Activated CD4-positive, alpha-beta T cell treated with anti-CD3 and anti-CD28 coated beads, Interleukin-2, amount 50 U/mL, for 24 hours (primary cell): ENCODE measurements at regions not wholly inside any gene's neighbourhood (a gene's known extent, or its start where the extent isn't known, plus 50 kb on each side); places are given as distances from the start of the nearest gene placed in this dataset.

Experiments
- DNase-seq, 2 donors: peaks; one replicate each; pipeline ENCODE4 v3.0.0-alpha.2; 2020; ENCODE audit warnings: low read depth in 1 of 2, low spot score in 1 of 2

DNA sequence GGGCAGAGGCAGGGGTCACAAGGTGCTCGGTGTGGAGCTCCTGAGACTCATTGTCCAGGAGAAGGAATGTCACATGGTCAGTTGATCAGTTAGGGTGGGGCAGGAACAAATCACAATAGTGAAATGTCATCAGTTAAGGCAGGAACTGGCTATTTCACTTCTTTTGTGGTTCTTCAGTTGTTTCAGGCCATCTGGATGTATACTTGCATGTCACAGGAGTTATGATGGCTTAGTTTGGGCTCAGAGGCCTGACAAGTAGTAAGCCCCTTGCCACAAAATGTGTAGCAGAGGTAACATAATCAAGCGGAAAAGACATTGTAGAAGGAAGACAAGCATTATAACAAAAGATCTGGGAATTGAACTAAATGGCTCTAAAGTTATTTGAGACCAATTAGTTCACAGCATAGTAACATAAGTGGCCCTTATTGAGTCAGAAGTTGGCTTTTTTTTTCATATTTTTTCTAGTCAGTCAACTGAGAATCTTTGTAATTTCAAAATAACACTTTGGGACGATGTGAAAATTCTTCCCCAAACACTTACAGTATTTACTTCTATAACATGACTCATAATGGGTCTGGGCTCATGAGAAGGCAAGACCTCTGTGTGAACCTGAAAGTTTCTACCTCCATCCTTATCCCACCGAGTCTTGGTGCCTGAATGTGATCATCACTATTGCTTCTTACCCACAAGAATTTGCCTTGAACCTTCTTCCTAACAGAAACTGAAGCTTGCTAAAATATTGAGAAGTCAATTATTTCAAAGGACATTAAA lies 137.0 kb upstream of the DPT start:
- no peak for DNase-seq

DNA sequence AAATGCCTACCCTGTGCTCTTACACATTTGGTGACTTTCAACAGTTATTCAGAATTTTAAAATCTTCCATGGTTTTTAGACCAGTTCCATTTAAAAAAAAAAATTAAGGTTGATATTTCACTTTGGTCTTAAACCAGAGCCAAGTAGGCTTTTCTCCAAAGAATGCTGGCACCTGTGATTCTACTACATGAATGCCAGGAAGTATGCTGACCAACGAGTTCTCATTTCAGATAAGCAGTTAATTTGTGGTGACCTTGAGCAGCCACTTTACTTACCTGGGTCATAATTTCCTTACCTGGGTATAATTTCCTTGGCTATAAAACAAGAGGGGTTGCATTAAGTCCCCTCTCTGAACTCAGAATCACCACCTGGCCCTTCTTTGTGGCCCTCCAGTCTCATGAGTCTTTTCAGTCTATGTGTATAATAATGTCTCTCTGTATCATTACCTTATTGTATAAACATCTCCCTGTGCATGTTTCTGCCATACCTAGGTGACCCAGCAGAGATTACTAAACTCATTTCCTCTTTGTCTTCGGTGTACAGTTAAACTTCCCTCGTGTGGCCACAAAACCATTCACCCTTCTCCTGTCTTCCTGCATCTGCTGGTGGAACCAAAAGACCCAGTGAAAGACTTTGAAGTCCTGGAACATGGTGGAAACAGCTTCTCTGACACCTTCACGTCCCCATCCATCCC lies 139.1 kb upstream of the DPT start:
- DNase-seq, result no peak

DNA sequence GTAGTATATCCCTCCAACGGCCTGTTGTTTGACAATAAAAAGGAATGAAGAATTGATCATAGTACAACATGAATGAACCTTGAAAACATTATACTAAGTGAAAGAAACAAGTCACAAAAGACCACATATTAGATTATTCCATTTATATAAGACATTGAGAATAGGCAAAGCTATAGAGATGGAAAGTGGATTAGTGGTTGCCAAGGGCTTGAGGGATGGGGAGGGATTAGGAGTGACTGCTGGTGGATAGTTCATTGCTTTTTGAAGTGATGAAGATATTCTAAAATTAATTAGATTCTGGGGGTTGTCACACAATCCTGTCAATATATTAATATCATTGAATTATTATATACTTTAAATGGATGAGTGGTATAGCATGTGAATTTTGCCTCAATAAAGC lies 142.5 kb upstream of the DPT start:
- no peak for DNase-seq

DNA sequence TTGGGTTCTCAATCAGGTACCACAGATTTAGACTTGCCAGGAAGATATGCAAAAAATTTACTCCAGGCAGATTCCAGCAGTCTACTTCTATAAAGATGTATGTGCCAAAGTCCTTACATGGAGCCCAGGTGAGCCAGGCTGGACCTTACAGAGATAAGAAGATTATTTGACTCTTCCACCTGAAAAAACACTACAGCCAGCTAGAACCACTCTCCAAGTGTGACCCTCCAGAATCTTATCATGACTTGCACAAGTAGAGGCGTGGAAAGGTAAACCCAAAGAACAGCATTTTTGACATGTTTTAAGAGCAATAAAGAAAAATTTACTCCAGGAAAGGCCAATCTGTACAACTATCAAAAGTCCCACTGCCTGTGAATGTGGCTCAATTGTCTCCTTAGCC lies 146.8 kb upstream of the DPT start:
- no peak for DNase-seq

DNA sequence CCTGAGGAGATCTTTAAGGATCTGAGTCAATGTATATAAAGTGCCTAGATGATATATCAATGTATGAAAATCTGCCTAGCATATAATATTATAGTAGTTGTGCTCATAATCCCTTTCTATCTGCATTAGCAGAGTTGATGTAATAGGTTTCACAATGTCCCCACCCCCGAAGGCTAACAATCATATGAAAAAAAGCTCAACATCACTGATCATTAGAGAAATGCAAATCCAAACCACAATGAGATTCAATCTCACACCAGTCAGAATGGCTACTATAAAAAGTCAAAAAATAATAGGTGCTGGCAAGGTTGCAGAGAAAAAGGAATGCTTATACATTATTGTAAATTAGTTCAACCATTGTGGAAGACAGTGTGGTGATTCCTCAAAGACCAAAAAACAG lies 147.8 kb upstream of the DPT start:
- DNase-seq, result no peak

DNA sequence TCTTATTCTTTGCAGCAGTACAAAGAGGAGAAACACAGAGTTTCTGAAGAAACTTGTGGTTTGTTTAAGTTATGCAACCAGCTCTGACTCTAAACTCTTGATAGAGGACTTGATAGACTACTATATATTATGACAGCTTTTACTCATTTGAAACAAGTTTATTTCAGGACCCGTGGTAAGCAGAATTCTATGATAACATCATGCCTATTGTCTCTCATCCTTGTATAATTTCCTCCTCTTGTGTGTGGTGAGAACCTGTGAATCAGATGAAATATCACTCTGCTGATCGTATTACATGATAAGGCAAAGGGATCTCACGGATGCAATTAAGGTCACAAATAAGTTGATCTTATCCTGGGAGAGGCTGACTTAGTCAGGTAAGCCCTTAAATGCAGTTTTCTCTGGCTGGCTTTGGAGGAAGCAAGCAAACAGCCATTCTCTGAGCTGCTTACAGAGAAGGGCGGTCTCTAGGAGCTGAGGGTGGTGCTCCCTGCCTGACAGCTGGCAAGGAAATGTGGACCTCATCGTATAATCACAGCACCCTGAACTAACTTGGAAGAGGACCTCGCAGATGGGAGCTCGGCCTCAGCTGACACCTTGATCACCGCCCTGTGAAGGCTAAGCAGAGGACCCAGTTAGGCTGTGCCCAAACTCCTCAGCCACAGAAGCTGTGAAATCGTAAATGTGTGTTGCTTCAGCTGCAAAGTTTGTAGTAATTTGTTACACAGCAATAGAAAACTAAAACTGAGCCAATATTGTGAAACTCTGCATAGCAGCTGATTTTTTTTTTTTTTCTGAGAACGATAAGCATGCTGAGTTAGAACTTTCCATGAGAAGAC lies 151.1 kb upstream of the DPT start:
- DNase-seq, result no peak

DNA sequence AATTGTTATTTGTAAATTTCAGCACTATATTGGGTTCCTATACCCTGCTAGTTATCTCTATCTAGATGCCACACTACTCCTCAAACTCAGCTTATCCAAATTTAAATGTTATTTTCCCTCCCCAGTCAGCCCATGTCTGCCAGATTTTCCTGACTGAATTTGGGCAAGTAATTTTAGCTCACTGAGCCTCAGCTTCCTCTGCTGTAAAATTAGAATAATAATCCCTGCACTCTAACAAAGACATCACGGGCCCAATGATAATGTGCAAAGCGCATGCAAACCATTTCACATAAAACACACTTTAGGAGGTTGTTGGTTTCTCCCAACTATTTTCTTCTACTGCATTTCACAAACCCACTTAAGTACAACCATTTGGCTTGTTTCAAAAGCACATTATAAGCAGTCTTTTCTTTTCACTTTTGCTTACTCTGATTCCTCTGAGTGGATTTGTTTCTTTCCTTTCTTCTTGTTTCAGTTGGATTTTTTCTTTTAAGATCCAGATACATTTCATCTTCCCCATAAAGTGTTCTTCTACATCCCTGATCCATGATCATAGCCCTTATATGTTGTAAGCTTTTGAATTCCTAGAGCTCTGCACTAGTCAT lies 152.8 kb upstream of the DPT start:
- no peak for DNase-seq

DNA sequence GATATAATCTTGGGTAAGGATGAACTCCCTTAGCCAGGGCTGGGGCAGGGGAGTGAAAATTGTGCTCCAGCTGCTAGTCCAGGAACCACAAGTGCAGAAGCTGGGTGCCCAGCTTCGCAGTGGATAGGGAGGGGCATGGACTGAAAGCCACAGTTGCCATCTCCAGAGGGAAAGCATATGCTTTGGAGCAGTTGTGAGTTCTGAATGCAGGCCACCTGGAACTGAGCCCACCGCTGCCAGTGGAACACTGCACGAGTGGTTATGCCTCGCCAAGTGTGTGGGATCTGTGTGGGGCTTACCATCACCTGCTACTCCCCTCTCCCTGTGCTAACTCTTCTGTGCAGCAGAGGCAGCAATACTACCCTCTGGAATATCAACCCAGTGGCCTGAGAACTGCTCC lies 158.4 kb upstream of the DPT start:
- no peak for DNase-seq

DNA sequence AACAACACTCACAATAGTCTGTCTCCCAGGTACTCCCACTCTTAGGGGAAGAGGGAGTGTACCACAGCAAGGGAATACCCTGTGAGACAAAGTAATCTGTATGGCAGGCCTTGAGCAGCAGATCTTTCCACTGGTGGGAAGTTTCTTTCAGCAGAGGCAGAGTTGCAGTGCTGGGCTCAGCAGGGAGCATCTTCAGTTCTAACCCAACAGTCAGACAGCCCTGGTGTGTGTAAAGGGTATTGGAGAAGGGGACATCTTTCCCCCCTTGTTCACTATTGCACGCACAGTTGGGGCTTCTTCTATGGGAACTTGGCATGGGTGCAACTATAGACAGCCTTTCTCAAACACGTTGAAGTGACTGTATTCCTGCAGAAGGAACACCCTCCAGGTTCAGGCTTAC lies 159.4 kb upstream of the DPT start:
- DNase-seq, result no peak

DNA sequence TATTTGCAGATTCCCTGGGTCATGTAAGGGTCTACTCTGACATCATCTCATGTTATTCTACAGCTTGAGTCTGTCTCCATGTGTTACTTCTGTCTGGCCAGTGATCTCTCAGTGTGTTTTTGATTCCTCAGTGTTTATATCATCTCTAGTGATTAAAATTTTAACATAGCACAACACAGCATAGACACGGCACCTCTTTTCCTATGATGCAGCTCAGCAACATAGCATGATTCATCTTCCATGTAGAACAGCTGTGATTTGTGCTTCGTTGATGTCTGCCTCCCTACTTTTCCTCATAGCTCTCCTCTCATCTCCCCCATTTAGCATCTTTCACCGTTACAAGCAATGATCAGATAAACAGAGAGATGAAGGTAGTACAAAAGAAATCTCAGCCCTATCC lies 163.9 kb upstream of the DPT start:
- no peak for DNase-seq

DNA sequence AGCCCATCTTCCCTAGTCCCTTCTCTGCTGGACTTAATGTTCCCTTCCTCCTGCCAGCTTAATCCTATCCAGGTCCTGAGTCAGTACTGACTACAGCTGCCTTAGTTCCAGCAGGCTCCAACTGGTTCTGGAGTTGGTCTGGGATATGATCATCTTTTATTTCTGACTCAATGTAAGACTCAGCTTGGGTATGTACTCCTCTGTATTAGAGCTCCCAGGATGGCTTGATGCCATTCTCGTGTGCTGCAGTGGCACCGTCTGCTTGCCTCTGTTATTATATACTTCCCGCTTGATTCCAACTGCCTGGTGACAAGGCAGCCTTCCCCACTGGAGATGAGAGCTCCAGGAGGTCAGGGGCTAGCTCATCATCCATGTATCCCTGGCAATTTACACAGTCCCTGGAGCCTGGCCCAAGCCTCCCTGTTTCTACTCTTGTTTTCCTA lies 164.4 kb upstream of the DPT start:
- no peak for DNase-seq

DNA sequence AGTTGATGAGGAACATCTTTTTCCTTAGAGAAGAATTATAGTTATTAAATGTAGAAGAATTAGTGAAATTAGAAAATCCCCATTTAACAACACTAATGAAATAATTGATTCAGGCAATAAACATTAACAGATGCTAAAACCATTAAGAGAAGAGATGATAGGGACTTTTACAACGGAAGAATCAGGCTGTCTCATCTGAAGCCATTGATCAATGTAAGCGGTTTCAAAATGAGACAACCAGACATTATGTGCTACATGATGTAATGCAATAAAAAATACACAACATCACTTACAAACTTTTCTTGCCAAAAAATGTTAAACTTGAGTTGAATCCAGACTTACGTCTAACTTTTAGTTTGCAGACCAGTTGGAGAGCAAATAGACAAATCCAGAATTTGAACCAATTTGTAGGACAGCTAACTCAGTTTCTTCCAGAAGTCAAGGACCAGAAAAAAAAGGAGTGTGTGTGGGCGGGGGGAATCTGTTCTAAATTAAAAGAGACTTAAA lies 165.4 kb upstream of the DPT start:
- no peak for DNase-seq

DNA sequence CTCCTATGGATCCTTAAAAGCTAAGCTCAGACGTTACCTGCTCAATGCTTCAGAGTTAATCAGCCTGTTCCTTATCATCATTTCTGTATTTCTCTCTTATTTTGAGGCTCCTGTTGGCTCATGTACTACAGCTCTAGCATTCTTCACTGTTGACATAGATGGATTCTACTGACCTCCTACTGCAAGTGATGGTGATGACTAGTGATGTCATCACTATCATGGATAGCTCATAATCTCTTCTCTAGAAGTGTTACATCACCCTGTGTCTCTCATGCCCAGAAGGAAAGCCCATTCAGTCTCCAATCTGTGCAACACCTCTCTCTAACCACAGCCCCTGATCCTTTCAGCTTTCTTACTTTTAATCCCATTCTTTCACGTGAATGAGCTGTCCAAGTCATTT lies 168.2 kb upstream of the DPT start:
- DNase-seq, result no peak

DNA sequence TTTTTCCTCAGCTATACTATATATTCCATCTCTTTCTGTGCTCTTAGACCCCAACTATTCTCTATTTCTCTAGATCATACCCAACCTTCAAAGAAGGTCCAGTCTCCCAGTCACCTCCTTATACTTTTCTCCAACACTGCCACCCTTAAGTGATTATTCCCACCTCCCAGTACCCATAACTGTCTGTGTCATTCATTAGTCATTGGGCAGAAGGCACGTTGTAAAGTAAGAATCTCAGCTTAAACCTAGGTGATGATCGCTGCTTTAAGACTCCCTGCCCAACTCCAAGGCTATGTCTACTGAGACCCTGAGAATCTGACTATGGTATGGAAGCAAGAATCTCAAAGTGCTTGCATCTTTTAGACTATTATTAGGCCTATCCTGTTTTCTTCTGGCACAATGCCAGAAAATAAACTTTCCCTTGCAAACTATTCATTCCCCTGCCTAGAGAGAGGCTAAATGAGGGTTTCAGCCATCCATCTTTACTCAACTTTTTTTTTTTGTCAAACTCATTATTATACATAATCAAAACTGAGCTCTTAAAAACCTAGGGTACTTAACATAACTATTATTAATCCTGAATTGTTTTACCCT lies 174.3 kb upstream of the DPT start:
- no peak for DNase-seq

DNA sequence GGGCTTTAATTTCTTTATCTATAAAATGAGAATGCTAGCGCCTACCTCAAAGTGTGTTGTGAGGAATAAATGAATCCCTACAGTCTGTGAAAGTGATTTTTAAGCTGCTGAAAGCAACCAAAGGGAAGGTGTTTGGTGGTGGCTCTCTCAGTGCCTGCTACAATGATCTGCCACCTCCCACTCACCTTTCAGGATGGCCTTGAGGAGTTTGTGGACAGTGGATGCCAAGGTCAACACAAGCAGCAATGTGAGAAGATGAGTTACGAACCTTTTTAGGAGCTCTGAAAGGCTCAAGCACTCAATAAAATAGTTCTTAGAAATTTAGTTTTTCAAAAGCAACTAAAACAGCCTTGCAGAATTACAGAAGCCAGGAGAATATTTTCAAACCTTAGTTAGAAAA lies 176.6 kb upstream of the DPT start:
- no peak for DNase-seq

DNA sequence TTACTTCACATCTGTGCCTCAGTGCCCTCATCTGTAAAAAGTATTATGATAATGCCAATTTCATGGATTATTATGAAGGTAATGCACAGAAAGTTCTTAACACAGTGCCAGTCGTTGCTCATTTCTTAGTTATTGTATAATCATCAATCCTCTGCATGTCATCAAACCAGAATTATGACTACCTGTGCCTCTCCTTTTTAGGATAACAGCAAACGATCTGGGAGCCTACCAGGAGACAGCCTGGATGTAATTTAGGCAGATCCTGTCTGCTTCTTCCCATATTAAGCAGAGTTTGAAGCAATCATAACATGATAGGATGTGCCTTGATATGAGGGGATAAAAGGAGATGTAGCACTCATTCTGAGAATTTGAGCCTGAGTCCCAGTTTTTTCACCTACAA lies 177.4 kb upstream of the DPT start:
- no peak for DNase-seq

DNA sequence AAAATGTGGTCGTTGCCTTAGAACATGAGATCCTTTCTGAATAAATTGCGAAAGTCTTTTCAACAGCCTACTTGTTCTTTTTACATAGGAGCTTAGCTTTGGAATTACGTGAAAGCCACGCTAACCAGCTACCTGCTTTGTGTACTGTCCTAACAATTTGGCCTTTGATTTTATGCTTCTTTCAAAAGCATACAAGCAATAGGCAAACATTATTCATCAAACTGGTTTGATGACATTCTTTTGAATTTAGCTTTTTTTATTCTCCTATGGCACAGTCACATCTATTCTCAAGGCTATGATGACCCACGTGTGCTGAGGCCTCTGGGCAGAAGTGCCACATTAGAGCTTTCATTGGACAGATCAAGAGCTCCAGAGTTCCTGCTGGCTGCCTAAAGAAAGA lies 178.0 kb upstream of the DPT start:
- DNase-seq, result no peak

DNA sequence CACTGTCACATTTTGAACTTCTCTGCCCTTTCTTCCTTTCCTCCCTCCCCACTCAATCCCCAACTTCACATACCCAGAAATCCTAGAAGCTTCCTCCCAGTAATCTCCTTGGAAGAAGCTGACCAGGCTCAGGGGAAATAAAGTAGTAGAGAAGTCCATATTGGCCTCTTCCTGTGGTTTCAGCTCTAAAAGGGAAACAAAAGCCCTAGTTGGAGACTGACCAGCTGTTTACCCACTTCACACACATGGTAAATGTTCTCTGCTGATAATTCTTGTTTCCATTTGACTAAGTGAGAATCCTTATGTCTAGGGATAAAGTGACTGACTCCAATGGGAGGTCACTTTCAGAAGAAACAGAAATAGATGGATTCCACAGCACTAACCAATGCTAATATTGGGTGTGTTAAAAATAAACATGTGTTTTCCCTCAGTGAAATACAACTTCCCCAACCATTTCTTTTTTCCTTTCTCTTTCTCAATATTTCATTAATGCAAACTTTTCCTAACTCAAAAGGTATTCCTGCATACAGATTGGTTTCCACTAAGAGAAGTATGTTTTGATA lies 178.9 kb upstream of the DPT start:
- DNase-seq, result no peak

DNA sequence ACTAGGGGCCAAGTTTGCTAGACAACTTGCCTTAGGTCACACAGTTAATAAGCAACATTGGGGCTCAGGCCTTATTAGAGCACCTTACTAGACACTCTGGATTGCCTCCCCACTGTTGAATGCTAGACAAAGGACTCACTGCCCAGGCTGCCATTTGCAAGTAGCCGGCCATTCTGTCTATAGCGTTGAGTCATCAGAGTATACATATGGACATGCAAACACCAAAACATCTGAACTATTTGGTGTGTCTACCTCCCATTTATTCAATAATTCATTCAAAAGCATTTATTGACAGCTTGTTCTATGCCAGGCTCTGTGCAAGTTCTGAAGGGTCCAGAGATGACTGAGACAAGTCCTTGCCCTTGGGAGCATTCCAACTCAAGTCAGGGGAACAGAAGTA lies 181.4 kb upstream of the DPT start:
- DNase-seq, result no peak

DNA sequence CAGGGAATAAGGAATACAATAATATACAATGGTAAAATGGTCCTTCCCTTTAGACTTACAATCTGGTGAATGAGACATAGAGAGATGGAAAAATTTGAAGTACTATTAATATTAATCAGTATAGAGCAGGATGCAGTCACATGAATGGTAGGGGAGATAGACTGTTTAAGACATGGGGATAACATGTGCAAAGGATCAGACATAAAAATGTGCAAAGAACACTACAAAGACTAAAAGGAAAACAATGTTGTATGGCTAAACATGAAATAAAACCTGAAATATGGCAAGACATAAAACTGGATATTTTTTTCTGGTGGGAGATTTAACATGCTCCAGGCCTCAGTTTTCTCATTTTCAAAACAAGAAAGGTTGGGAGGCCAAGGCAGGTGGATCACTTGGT lies 182.4 kb upstream of the DPT start:
- DNase-seq, result no peak
